Mesendoderm (in vitro differentiated cells): ENCODE measurements at regions not wholly inside any gene's neighbourhood (a gene's known extent, or its start where the extent isn't known, plus 50 kb on each side); places are given as distances from the start of the nearest gene placed in this dataset.
A peak's percentile ranks its signal among the peaks of the same experiment; 100 is the strongest.
"Not testable (repeated sequence)": the region's sequence is repeated elsewhere in the genome, so short reads cannot be mapped to it uniquely, and the experiment has no call there.

Source experiments
- DNase-seq: peaks from one replicate; pipeline ENCODE4 v3.0.0; 2013
- H2AK5ac ChIP-seq: 2 replicates; pipeline ENCODE4 v1.6.1; 2013; ENCODE audit warnings: low read length, inconsistent platforms
- H2BK120ac ChIP-seq: 2 replicates; pipeline ENCODE4 v1.6.1; 2013; ENCODE audit warnings: low read depth, mild to moderate bottlenecking, low read length, moderate library complexity, mixed read lengths
- H2BK15ac ChIP-seq: replicated peaks from 2 replicates; pipeline ENCODE4 v1.6.1; 2013; ENCODE audit warnings: low read depth, mild to moderate bottlenecking, moderate library complexity
- H2BK5ac ChIP-seq: 2 replicates; pipeline ENCODE4 v1.6.1; 2013; ENCODE audit warnings: low read length, inconsistent platforms
- H3K18ac ChIP-seq: 2 replicates; pipeline ENCODE4 v1.6.1; 2013; ENCODE audit warnings: mild to moderate bottlenecking, low read length, mixed read lengths
- H3K23ac ChIP-seq: one replicate; pipeline ENCODE4 v1.6.1; 2013; ENCODE audit warnings: low read length
- H3K27ac ChIP-seq: 2 replicates; pipeline ENCODE4 v1.5.1; 2013; ENCODE audit warnings: low read depth, mild to moderate bottlenecking, inconsistent platforms, low read length, moderate library complexity
- H3K27me3 ChIP-seq: 2 replicates; pipeline ENCODE4 v1.6.1; 2013; ENCODE audit warnings: low read length, control low read depth, mild to moderate bottlenecking, inconsistent platforms; ENCODE audit not compliant: insufficient read depth, poor library complexity
- H3K36me3 ChIP-seq: 2 replicates; pipeline ENCODE4 v1.6.1; 2013; ENCODE audit warnings: low read length, inconsistent platforms; ENCODE audit not compliant: control insufficient read depth, insufficient read depth
- H3K4ac ChIP-seq: one replicate; pipeline ENCODE4 v1.6.1; 2013; ENCODE audit warnings: low read depth, mild to moderate bottlenecking, low read length, moderate library complexity
- H3K4me1 ChIP-seq: 2 replicates; pipeline ENCODE4 v1.6.1; 2013; ENCODE audit warnings: low read depth, low read length, inconsistent platforms; ENCODE audit not compliant: control insufficient read depth
- H3K4me2 ChIP-seq: 2 replicates; pipeline ENCODE4 v1.6.1; 2013; ENCODE audit warnings: low read length
- H3K4me3 ChIP-seq: 2 replicates; pipeline ENCODE4 v1.5.1; 2013; ENCODE audit warnings: mild to moderate bottlenecking, low read length
- H3K56ac ChIP-seq: one replicate; pipeline ENCODE4 v1.6.1; 2013; ENCODE audit warnings: low read length
- H3K79me1 ChIP-seq: 2 replicates; pipeline ENCODE4 v1.6.1; 2013; ENCODE audit warnings: low read length, inconsistent platforms
- H3K79me2 ChIP-seq: 2 replicates; pipeline ENCODE4 v1.6.1; 2013; ENCODE audit warnings: mild to moderate bottlenecking, low read length; ENCODE audit not compliant: control insufficient read depth, insufficient read depth
- H3K9ac ChIP-seq: 2 replicates; pipeline ENCODE4 v1.6.1; 2013; ENCODE audit warnings: low read length, inconsistent platforms
- H4K5ac ChIP-seq: one replicate; pipeline ENCODE4 v1.6.1; 2013; ENCODE audit warnings: low read length
- H4K8ac ChIP-seq: one replicate; pipeline ENCODE4 v1.6.1; 2013; ENCODE audit warnings: low read depth, mild to moderate bottlenecking, control low read depth, low read length, moderate library complexity
- WGBS: extraction: QIAGEN DNeasy Blood & Tissue Kit; methylation state at CpG from one replicate; pipeline ENCODE4 v1.1.7; 2013; ENCODE audit warnings: low lambda C conversion rate, missing lambda C conversion rate; ENCODE audit not compliant: insufficient coverage; ENCODE audit errors: extremely low coverage; 5-methylcytosine and 5-hydroxymethylcytosine counted together

DNA sequence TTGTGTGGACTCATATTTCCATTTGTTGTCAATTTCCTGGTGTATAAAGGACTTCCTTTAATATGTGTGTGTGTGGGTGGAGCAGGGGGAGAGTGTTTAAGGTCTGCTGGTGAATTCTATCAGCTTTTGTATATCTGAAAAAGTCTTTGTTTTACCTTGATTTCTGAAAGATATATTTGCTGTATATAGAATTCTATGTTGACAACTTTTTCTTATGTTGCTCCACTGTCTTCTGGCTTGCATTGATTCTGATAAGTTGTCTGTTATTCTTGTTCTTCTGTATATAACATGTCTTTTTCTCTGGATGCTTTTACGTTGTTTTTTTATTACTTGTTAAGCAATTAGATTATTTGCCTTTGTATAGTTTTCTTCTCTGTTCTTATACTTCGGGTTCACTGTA, 90.0 kb upstream of the CEP162 start:
- Histone ChIP-seq H3K27me3 (no peaks in the 10 kb centered on the region), H3K4ac (no peak overlapping the region), H3K4me3 (no peak overlapping the region), H3K79me1 (no peaks in the 10 kb centered on the region), H4K5ac (no peak overlapping the region), H2BK5ac (no peak overlapping the region), H3K27ac (no peak overlapping the region), H3K23ac (no peak overlapping the region), H3K9ac (no peak overlapping the region), H3K56ac (no peak overlapping the region), H3K4me1 (no peaks in the 10 kb centered on the region), H3K18ac (no peak overlapping the region), H2BK15ac (no peak overlapping the region), H3K36me3 (no peaks in the 10 kb centered on the region), H3K4me2 (no peak overlapping the region), H4K8ac (no peak overlapping the region), H2AK5ac (no peak overlapping the region), H2BK120ac (no peak overlapping the region), H3K79me2 (no peaks in the 10 kb centered on the region)
- no CpG with 5 or more reads among the region's 2 CpGs for WGBS
- no peak for DNase-seq

DNA sequence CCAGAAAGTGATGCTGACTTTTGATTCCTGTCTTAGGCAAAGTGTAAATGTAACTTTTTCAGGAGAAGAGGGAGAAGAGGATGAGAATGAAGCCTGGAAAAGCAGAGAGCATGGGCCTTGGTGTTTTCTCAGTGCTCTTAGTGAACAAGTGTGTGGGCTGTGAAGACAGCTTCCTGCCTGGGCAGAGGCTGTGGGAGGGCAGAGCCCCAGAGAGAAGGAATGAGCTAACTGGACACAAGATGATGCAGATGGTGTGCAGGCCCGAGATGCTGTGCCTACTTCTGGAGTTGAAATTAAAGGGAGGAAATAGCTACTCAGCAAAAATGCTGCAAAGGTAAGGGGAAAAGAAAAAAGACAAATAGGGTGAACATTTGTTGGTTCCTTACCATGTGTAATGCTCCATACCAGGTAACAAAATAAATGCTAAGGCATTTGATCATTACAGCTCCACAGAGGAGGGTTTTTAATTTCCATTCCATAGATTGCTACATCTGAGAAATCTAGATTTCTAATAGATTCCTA, 87.0 kb upstream of the CEP162 start:
- no peak overlapping the region for H4K5ac ChIP-seq
- H3K4me2 ChIP-seq: no peak overlapping the region
- H3K4ac ChIP-seq: no peak overlapping the region
- H2AK5ac ChIP-seq: no peak overlapping the region
- no peak overlapping the region for H2BK120ac ChIP-seq
- no peaks in the 10 kb centered on the region for H3K79me2 ChIP-seq
- no peaks in the 10 kb centered on the region for H3K4me1 ChIP-seq
- H3K36me3 ChIP-seq: no peaks in the 10 kb centered on the region
- H3K27ac ChIP-seq: no peak overlapping the region
- H3K23ac ChIP-seq: no peak overlapping the region
- no CpG with 5 or more reads among the region's 1 CpG for whole genome bisulfite sequencing
- H2BK5ac ChIP-seq: no peak overlapping the region
- no peak overlapping the region for H2BK15ac ChIP-seq
- H4K8ac ChIP-seq: no peak overlapping the region
- no peak overlapping the region for H3K18ac ChIP-seq
- no peak overlapping the region for H3K4me3 ChIP-seq
- no peaks in the 10 kb centered on the region for H3K79me1 ChIP-seq
- H3K9ac ChIP-seq: no peak overlapping the region
- no peaks in the 10 kb centered on the region for H3K27me3 ChIP-seq
- no peak overlapping the region for H3K56ac ChIP-seq
- no peak for DNase-seq

DNA sequence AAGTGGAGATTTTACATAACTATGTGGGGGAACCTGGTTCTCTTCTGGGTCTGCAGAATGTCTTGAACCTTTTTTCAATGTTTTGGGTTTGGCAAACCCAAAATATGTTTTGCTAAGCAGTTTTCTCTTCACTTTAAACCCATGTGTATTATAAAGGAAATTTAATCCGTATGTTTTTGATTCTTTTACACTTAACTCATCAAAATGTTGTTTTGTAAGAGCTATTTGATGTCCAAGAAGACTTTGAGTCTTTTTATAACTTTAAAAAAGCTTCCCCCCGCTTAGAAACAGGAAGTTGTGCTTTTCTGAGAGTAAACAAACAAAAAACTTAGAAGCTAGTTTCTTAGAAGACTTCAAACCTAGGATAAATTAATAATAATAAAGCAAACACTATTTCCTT, 81.9 kb upstream of the CEP162 start:
- H3K18ac ChIP-seq: no peak overlapping the region
- H2BK15ac ChIP-seq: no peak overlapping the region
- H3K9ac ChIP-seq: no peak overlapping the region
- H3K23ac ChIP-seq: no peak overlapping the region
- H2BK120ac ChIP-seq: no peak overlapping the region
- WGBS: no CpG with 5 or more reads among the region's 2 CpGs
- H3K27me3 ChIP-seq: no peaks in the 10 kb centered on the region
- H3K56ac ChIP-seq: no peak overlapping the region
- H3K36me3 ChIP-seq: no peaks in the 10 kb centered on the region
- H3K27ac ChIP-seq: no peak overlapping the region
- no peak overlapping the region for H3K4me3 ChIP-seq
- no peaks in the 10 kb centered on the region for H3K4me1 ChIP-seq
- H4K8ac ChIP-seq: no peak overlapping the region
- no peak overlapping the region for H4K5ac ChIP-seq
- H2BK5ac ChIP-seq: no peak overlapping the region
- H3K79me2 ChIP-seq: no peaks in the 10 kb centered on the region
- no peak overlapping the region for H3K4me2 ChIP-seq
- DNase-seq: no peak
- H3K4ac ChIP-seq: no peak overlapping the region
- no peak overlapping the region for H2AK5ac ChIP-seq
- H3K79me1 ChIP-seq: no peaks in the 10 kb centered on the region

DNA sequence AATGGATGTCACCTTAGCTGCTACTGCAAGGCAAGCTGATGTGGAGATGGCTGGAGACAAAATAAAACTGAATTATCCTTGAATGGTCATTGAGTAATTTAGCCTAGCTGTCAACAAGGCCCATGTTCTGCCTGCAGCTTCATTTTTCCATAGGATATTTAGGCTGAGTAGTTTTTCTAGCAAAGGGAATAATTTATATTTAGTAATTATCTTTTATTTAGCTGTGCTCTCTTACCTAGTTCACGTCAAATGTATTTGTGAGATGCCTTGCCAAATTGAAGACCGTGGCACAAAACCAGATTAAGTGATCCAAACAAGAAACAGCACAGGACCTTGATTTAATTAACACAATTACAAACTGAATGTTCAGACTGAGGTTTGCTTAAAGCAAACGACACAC, 77.4 kb upstream of the CEP162 start:
- Histone ChIP-seq H3K4me1 (no peaks in the 10 kb centered on the region), H3K18ac (no peak overlapping the region), H3K9ac (no peak overlapping the region), H2BK15ac (no peak overlapping the region), H3K79me1 (no peaks in the 10 kb centered on the region), H3K27me3 (no peaks in the 10 kb centered on the region), H3K27ac (no peak overlapping the region), H4K5ac (no peak overlapping the region), H2AK5ac (no peak overlapping the region), H3K4me2 (no peak overlapping the region), H2BK5ac (no peak overlapping the region), H3K36me3 (no peaks in the 10 kb centered on the region), H3K23ac (no peak overlapping the region), H3K79me2 (no peaks in the 10 kb centered on the region), H4K8ac (no peak overlapping the region), H3K4ac (no peak overlapping the region), H2BK120ac (no peak overlapping the region), H3K56ac (no peak overlapping the region), H3K4me3 (no peak overlapping the region)
- DNase-seq: no peak
- WGBS: no CpG with 5 or more reads among the region's 3 CpGs

DNA sequence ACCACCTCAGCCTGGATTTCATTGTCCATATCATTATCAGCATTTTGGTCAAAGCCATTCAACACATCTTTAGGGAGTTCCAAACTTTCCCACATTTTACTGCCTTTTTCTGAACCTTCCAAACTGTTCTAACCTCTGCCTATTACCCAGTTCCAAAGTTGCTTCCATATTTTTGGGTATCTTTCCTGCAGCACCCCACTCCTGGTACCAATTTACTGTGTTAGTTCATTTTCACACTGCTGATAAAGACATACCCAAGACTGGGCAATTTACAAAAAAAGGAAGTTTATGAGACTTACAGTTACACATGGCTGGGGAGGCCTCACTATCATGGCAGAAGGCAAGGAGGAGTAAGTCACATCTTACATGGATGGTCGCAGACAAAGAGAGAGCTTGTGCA, 63.6 kb upstream of the CEP162 start:
- H4K5ac ChIP-seq, H3K4me2 ChIP-seq, H3K18ac ChIP-seq, DNase-seq, H3K4ac ChIP-seq, H4K8ac ChIP-seq, H2AK5ac ChIP-seq, H3K4me3 ChIP-seq, H3K79me2 ChIP-seq, H2BK5ac ChIP-seq, H3K23ac ChIP-seq, H3K79me1 ChIP-seq, H3K56ac ChIP-seq, H3K36me3 ChIP-seq, H2BK15ac ChIP-seq, H3K4me1 ChIP-seq, H3K27ac ChIP-seq, H2BK120ac ChIP-seq, H3K9ac ChIP-seq, H3K27me3 ChIP-seq: not testable (repeated sequence)
- no CpG with 5 or more reads among the region's 1 CpG for WGBS

DNA sequence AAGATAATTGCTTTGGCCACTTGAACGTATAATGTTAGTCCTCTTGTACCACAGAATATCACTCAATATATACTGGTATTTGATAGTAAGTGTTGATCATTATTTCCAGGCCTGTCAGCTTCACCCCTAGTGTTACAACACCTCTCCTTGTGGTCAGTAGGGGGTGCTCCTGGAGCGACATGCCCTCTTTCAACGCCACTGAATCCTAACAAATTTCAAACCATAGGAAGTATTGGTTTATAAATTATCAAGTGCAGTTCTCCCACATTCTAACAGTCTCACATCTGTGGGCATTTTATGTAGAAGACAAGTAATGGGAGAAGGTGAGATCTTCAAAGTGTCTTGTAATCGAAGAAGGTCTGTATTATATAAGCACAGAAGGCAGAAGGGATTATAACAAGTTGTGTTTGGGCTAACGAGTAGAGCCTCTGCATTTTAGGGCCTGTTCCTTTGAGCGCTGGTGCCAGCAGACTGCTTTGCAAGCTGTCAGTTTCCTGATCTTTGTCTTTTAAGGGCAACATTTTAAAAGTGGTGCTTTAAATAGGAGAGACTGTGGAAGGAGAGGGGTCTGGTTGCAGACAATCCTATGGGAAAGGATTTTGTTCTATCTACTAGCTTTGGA, 57.1 kb upstream of the CEP162 start:
- DNase-seq: peak; percentile 46
- Histone ChIP-seq H2BK120ac (no peak overlapping the region), H3K18ac (no peak overlapping the region), H4K5ac (no peak overlapping the region), H3K4me3 (no peak overlapping the region), H3K9ac (no peak overlapping the region), H2BK15ac (no peak overlapping the region), H3K56ac (no peak overlapping the region), H3K4me2 (no peak overlapping the region), H2BK5ac (no peak overlapping the region), H2AK5ac (no peak overlapping the region), H3K27me3 (no peaks in the 10 kb centered on the region), H3K27ac (no peak overlapping the region), H3K79me1 (no peaks in the 10 kb centered on the region), H3K4me1 (no peaks in the 10 kb centered on the region), H3K23ac (no peak overlapping the region), H3K36me3 (no peaks in the 10 kb centered on the region), H3K79me2 (no peaks in the 10 kb centered on the region), H4K8ac (no peak overlapping the region), H3K4ac (no peak overlapping the region)
- no CpG with 5 or more reads among the region's 6 CpGs for WGBS
